SIG-M5 treated with dmso at 0.1 percent for 504 hours (cell line): ENCODE measurements at regions not wholly inside any gene's neighbourhood (a gene's known extent, or its start where the extent isn't known, plus 50 kb on each side); places are given as distances from the start of the nearest gene placed in this dataset.
"Not testable (repeated sequence)": the region's sequence is repeated elsewhere in the genome, so short reads cannot be mapped to it uniquely, and the experiment has no call there.

Source experiments
- DNase-seq: peaks from one replicate; lab custom pipeline; 2025; ENCODE audit not compliant: unreplicated experiment; lab: John Stamatoyannopoulos, UW

- DNase-seq: no peak
Measured at GRCh38 chr4:112708772-112709171, 71.8 kb downstream of the LARP7 start.

DNA sequence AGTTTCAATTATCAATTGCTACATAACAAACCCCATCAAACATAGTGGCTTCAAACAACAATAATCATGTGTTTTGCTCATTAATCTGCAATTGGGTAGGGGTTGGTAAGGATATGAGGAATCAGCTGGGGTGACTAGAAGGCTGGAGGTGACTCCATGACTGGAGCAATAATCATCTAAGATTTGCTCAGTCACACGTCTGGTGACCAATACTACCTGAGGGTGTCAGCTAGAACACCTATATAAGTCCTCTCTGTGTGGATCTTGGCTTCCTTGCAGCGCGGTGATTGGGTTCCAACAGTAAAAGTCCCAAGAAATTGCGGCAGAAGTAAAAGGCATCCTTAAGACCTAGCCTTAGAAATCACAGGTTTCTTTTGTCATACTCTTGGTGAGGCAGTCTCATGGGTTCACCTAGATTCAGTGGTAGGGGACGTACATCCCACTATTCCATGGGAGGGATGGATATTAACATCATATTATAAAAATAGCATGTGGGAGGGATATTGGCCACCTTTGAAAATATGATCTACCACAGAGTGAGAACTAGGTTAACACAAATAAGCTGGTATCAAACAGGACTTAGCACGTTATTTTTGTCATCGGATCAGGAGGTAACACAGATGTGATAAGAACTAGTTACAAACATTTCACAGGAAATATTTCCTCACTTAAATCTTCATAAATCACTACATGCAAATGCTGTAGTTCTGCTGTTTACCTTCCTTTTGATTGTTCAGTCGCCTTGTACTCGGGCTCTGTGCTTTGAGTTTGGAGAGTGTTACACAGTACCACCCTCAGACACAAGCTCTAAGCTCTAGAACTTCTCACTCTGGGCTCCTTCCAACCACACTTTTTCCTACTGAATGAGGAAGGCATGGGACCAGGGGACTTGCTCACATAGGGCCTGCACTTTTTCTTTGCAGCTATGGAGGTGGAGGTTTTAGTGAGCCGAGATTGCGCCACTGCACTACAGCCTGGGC is 78.3 kb downstream of the LARP7 start:
- DNase-seq: no peak

DNA sequence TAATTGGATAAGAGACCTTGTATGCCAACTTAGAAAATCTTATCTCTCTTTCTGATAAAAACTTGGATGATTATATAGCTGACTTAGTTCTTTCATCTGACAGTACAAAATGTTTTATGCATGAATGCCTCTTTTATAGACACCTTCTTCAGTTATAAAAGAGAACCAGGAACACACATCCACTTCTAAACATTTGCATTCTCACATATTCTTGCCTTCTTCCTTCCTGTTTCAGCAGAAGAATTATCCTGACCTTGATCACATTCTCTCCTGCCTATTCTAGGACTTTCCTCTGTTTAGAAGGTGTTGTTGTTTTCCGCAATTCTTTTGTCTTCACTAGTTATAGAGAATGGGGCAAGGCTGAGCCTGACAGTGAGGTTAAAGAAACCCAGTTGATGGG is 80.9 kb downstream of the LARP7 start:
- DNase-seq: no peak

GRCh38 chr4:112721627-112722026 is 84.7 kb downstream of the LARP7 start:
- DNase-seq: no peak

GRCh38 chr4:112726041-112726440 is 89.1 kb downstream of the LARP7 start:
- peak; percentile 13 for DNase-seq

DNA sequence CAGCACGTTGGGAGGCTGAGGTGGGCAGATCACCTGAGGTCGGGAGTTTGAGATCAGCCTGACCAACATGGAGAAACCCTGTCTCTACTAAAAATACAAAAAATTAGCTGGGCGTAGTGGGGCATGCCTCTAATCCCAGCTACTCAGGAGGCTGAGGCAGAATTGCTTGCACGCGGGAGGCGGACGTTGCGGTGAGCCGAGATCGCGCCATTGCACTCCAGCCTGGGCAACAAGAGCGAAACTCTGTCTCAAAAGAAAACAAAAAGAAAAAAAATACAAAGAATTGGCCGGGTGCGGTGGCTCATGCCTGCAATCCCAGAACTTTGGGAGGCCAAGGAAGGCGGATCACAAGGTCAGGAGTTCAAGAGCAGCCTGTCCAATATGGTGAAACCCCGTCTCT is 90.8 kb downstream of the LARP7 start:
- not testable (repeated sequence) for DNase-seq

DNA sequence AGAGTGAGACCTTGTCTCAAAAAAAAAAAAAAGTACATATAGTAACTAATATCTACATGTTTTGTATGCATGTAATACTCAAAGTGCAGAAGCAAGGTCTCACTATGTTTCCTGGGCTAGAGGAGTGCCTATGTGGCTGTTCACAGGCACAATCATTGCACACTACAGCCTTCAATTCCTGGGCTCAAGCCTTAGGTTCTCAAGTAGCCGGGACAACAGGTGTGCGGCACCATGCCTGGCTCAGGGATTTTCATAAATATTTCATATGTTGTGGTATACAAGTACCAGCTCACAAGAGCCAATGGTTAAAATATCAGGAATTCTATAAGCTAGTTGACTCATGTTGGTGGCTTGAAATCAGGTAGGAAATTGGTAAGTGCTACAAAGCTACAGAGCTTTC is 94.8 kb downstream of the LARP7 start:
- no peak for DNase-seq

- DNase-seq: no peak
Measured at GRCh38 chr4:112732142-112732541, 95.2 kb downstream of the LARP7 start.

GRCh38 chr4:112735474-112735951 is 98.6 kb downstream of the LARP7 start:
- no peak for DNase-seq

GRCh38 chr4:112736718-112737135 is 99.8 kb downstream of the LARP7 start:
- no peak for DNase-seq

GRCh38 chr4:112739442-112739841 is 102.5 kb downstream of the LARP7 start:
- DNase-seq: no peak

DNA sequence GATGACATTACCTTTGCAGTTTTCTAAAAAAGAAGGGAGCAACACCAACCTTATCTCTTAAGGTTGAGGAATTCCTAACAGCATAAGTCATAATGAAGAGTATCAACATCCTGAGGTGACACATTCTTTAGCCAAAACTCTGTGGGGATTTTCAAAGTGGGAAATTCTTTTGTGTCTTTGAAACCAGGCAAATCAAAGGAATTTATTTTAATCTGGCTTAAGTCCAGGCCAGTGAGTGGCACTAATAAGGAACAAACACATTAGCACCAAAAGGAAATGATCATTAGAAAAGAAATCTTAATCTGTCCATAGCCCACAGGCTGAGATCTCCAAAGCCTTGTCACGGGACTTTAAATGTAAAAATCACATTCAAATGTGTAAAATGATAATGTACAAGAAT is 110.1 kb downstream of the LARP7 start:
- DNase-seq: no peak

DNA sequence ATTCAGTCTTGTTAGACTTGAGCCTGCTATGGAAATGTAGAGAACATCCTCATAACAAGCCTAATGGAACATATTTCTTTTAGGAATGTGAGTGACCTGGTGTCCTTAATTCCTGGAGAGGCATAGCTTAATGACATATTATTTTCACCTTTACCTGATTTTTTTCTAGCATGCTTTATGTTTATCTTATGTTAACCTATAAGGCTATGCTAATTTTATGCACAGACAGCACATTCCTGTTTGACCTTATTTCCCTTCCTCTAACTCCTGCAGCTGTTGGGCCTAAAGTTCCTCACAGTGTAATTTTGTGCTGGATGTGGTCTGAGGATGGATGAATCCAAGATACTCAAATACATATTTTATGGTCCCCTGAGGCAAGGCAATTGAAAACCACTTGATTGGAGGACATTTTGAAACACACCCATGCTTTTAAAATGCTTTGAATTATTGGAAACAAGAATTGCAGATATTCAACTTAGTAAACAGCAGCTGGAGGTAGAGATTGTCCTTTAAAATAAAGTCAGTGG is 111.5 kb downstream of the LARP7 start:
- DNase-seq: no peak

- not testable (repeated sequence) for DNase-seq
Measured at GRCh38 chr4:112750749-112751148, 113.8 kb downstream of the LARP7 start.

- DNase-seq: no peak
Measured at GRCh38 chr4:112751447-112751846, 114.5 kb downstream of the LARP7 start.

GRCh38 chr4:112752061-112752460 is 115.1 kb downstream of the LARP7 start:
- no peak for DNase-seq

- no peak for DNase-seq
Measured at GRCh38 chr4:112752510-112752909, 115.6 kb downstream of the LARP7 start.

GRCh38 chr4:112753333-112753732 is 116.4 kb downstream of the LARP7 start:
- DNase-seq: no peak

DNA sequence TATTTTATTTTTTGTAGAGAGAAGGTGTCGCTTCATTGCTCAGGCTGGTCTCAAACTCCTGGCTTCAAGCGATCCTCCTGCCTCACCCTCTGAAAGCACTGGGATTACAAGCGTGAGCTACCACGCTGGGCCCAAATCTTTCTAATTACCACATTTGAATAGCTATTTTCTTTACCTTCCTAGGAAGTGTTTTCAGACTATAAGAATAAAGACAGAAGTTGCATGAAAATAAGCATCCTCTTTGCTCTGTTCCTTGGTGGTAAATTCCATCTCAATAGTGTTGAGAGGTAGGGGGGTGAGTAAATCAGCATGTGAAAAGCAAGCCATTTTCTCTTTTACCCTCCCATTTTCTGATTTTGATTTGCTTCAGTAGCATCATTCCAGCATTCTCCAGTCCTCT is 122.4 kb downstream of the LARP7 start:
- DNase-seq: no peak

DNA sequence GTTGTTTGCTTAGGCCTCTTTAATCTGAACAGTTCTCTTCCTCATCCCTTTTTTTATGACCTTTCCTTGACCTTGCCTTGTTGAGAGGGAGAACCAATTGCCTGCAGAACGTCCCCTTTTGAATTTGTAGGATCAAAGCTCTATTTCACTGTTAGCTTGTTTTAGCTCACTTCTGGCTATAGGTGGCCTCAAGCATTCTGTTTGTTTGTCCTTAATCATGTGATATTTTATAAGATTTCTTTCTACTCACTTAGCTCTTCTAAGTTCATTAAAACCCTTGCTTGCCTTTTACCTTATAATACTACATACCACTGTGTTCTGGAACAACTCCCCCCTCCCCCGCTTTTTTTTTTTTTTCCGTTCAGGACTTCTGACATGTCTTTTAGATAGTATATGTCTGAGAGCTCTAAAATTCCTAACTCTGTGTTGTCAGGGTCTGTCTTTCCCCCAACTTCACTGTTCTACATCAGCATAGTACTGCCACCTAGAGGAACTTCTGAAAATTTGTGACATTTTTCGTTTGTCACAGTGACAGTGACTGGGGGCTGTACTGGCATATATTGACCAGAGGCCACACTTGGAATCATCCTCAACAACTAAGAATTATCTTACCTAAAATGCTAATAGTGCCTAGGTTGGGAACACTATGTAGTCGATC is 128.5 kb downstream of the LARP7 start:
- DNase-seq: peak; percentile 61

DNA sequence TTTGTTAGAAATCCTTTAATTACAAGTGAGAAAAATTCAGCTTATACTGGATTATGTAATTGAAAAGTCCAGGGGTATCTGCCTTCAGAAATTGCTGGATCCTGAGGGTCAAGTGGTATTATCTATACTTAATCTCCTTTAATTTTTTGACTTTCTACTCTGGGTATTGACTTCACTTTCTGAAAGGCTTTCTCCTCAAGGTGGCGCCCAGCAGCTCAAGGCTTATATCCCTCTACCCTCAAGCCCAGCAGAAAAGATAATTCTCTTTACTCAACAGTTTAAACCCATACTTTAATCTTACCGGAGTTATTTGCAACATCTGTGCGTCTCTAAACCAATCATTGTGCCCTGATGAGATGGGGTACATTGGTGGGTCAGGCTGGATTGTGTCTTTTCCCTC is 129.5 kb downstream of the LARP7 start:
- peak; percentile 43 for DNase-seq

DNA sequence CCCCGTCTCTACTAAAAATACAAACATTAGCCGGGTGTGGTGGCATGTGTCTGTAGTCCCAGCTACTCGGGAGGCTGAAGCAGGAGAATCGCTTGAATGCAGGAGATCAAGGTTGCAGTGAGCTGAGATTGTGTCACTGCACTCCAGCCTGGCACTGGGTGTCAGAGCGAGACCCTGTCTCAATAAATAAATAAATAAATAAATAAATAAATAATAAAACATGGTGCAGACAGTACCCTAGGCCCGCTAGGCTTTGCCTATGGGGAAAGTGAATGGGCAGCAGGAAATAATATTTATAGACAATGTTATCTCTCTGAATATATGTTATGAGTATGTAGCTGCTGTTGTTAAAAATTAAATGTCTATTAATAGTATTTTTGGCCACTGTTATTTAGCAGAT is 130.4 kb downstream of the LARP7 start:
- DNase-seq: no peak
